ENCODE measurements at regions not wholly inside any gene's neighbourhood (a gene's known extent, or its start where the extent isn't known, plus 50 kb on each side); places are given as distances from the start of the nearest gene placed in this dataset.

DNA sequence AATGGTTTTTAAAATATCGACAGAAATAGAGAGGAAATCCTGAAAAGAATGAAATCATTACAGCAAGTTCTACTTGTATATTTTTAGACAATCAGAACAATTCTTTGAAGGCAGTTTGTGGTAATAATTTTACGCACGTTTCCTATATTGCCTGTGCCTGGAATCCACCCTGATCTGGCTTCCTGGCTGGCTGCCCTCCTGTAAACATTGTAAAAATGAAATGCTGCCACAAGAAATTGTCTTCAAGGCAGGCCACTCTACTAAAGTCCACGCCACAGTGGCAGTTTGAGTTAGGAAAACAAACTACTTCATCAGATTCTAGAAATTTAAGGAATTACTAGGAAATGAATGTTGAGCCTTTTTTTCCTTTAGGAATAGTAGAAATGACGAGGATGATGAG is 454.5 kb upstream of the NR5A2 start:
- TF ChIP-seq POLR2AphosphoS5 (IDR thresholded peaks at IDR 0.05; ENCODE audit: low read depth, low read length) (no peak), POLR2A (IDR thresholded peaks at IDR 0.05; ENCODE audit: low read depth, low read length) (no peak), TAF1 (IDR thresholded peaks at IDR 0.05; ENCODE audit: low read depth, low read length) (no peak), PAX5 (IDR thresholded peaks at IDR 0.05; ENCODE audit: insufficient read depth, low read length, severe bottlenecking) (no peak)
